ENCODE measurements at regions not wholly inside any gene's neighbourhood (a gene's known extent, or its start where the extent isn't known, plus 50 kb on each side); places are given as distances from the start of the nearest gene placed in this dataset.
A peak's percentile ranks its signal among the peaks of the same experiment; 100 is the strongest.
"Not testable (repeated sequence)": the region's sequence is repeated elsewhere in the genome, so short reads cannot be mapped to it uniquely, and the experiment has no call there.

DNA sequence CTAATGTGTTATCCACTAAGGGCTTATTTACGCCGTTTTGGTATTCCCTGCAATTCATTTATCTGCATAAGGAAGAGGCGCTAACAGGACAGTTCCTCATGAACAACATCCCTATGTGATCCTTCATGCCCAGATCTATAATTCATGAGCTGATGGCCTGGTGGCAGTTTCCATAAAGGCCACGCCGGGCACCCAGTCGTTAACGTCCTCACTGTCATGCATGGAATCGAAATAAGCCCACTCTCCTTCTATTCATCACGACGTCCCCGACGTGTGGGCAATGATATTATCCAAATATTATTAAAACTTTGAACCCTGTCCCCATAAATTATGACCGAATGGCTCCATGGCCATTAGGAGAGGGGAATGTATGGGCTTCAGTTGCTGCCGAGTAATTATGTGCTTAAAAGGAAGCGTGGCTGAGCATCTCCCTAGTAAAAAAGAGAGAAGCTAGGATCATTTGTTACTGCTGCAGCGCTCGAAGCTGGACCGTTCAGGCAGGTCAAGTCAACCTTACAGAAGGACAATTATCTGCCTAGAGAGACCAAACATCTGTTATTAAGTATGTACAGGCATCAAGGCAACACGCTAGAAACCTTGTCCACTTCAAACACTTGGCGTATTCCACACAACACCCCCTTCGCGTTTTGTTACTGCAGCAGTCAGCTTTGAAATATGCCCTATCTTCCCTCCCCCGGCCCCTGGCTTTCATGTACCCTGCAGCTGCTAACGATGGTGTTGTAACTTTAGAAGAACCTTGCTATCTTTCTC, 94.0 kb upstream of the SALL1 start:
- no peak for DNase-seq (ENCODE audit: low spot score)

GRCh38 chr16:51243936-51244436, 92.9 kb upstream of the SALL1 start:
- DNase-seq (ENCODE audit: low spot score), result peak; percentile 16

- no peak for DNase-seq (ENCODE audit: low spot score)
These were observed 91.4 kb upstream of the SALL1 start for GRCh38 chr16:51242296-51242994.

GRCh38 chr16:51239196-51239595, 88.1 kb upstream of the SALL1 start:
- no peak for DNase-seq (ENCODE audit: low spot score)

DNA sequence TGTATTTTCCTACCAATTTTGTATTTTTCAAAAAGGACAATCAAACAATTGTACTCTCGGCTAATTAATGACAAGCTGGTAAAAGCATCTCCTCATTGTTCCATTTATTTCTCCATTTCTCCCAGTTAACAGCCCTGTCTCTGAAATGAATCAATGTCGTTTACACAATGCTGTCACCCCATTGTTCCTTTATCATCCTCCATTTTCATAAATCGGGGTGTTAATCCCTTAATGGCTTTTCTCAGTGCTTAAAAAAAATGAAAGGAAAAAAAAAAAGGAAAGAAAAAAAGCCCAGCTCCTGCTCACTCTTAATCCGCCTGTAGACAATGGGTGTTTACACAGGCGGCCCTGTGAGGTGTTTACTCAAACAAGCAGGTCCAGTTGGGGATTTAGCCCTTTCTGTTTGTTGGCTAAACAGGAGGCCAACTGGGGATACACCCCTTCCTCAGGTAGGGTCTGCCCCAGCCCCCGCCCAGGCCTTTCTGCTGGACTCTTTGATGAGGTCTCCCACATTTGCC, 86.8 kb upstream of the SALL1 start:
- no peak for DNase-seq (ENCODE audit: low spot score)

GRCh38 chr16:51237207-51237606, 86.1 kb upstream of the SALL1 start:
- no peak for DNase-seq (ENCODE audit: low spot score)

- DNase-seq (ENCODE audit: low spot score), result no peak
These were observed 85.5 kb upstream of the SALL1 start for GRCh38 chr16:51236583-51236982.

DNA sequence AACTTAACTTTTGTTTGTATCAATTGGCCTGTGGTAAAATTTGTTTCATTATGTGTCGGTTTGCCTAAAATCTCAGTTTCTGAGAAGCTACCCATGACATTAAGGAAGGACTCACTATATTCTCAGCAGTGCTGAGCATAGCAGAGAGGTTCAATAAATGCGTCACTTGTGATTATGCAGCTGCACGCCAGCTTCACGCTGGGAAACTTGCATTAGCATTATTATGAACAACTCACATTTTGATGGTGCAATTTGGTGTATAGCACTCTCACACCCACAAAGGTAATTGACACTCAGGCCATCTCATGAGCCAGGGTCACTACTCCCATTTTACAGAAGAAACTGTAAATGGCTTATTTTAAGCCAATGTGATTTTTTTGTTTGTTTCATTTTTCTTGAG, 80.6 kb upstream of the SALL1 start:
- DNase-seq (ENCODE audit: low spot score), result no peak

GRCh38 chr16:51230035-51230434, 79.0 kb upstream of the SALL1 start:
- DNase-seq (ENCODE audit: low spot score), result not testable (repeated sequence)

DNA sequence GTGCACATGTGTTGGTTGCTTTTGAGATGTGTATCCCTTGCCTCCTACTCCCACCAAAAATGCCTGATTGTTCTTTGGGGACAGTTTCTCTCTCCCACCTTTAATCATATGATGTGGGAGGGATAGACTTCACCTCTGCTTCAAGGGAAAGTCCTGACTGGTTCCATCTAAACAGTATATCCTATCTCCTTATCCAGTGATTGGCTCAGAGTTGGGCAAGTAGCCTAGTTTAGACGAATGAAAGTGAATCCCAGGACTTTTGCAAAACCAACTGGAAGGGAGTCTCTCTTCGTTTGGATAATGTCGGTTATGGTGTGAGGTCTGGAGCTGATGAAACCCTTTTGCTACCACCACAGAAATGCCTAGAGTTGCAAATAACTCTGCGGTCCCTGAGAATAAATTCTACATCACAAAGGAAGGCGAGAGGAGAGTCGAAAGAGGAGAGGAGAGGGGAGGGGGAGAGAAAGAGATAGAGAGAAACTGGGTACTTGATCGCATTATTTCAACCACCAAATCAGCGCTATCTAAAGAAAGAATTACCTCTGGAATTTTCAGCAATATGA, 77.1 kb upstream of the SALL1 start:
- no peak for DNase-seq (ENCODE audit: low spot score)

DNA sequence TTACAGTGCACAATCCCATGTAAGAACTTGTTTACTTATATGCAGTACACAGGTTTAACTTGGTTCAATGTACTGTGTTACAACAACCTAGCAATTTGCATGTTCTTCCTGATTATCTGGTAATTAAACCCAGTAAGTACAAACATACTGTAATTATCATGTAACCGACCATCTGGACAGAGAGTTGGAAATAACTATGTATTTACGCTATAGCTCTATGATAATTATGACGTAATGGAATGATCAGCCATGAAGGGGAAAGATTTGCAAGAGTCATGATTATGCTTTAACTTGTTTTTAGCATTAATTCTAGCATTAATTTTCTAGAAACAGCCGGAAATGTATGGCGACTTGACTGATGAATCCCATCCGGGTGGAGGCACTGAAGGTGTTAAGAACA, 74.8 kb upstream of the SALL1 start:
- DNase-seq (ENCODE audit: low spot score), result no peak

GRCh38 chr16:51224317-51224716, 73.2 kb upstream of the SALL1 start:
- no peak for DNase-seq (ENCODE audit: low spot score)

GRCh38 chr16:51222016-51222415, 70.9 kb upstream of the SALL1 start:
- no peak for DNase-seq (ENCODE audit: low spot score)

- no peak for DNase-seq (ENCODE audit: low spot score)
These were observed 60.1 kb upstream of the SALL1 start for GRCh38 chr16:51211148-51211547.

DNA sequence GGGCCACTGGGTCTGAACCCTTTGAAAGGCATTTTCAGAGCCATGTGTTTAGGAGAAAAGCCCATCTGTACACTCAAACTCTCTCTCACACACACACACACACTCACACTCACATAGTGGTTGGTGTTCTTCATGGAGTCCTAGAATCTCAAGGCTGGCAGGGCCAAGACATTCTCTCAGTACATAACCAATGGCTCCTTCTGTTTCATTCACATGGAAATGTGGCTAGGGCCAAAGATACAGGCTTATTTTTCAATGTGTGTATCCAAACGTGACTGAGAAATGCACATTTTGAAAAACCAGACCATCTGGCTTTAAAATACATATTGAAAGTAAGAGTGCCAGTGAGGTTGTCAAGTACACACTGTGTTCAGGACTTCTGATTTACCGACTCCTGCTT, 59.0 kb upstream of the SALL1 start:
- DNase-seq (ENCODE audit: low spot score), result no peak

DNA sequence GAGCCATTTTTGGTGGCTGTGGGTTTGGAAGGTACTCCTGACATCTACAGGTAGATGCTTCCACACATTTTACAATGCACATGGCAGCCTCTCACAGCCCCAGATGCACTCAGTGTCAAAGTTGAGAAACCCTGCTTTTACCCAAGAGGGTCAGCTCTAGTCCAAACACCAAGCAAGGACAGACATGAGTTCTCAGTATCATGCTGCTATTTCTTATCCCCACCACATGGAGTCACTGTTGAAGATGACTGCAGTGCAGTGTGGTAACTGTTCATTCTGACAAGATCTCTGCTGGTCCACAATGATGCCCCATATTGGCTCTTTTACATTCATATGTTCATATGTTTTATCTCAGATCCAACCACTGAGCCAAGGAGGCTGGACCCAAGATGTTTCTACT, 50.5 kb upstream of the SALL1 start:
- no peak for DNase-seq (ENCODE audit: low spot score)

Data from ecto neural progenitor cell (in vitro differentiated cells).